Heart left ventricle (tissue), 16 donors: ENCODE measurements at regions not wholly inside any gene's neighbourhood (a gene's known extent, or its start where the extent isn't known, plus 50 kb on each side); places are given as distances from the start of the nearest gene placed in this dataset.

Experiments used
- ATAC-seq, 4 donors: fragments of 200-7000 bp; cut with Tn5 transposase; one replicate each; pipeline ENCODE4 v1.9.1; 2020 to 2022; ENCODE audit warnings: moderate library complexity in 4 of 4, mild to moderate bottlenecking in 3 of 4, moderate number of reproducible peaks in 1 of 4
- DNase-seq, 5 donors: peaks; one replicate each; pipeline ENCODE4 v3.0.0-alpha.2; 2020
- H3K27ac ChIP-seq, 12 donors: fragments of 200-600 bp; sonication (generic) in 4 of 12; one replicate each; pipeline versions ENCODE4 v1.5.0 to v1.8.0; 2016 to 2022; ENCODE audit warnings: mild to moderate bottlenecking in 2 of 12
- H3K27me3 ChIP-seq, 9 donors: fragments of 200-600 bp; sonication (generic) in 2 of 9; one replicate each; pipeline versions ENCODE4 v1.5.1 to v1.8.0; 2016 to 2022; ENCODE audit warnings: mild to moderate bottlenecking in 3 of 9
- H3K36me3 ChIP-seq, 9 donors: fragments of 200-600 bp; sonication (generic) in 2 of 9; one replicate each; pipeline versions ENCODE4 v1.5.0 to v1.8.0; 2018 to 2022; ENCODE audit warnings: mild to moderate bottlenecking in 2 of 9
- H3K4me1 ChIP-seq, 12 donors: fragments of 200-600 bp; sonication (generic) in 4 of 12; one replicate each; pipeline versions ENCODE4 v1.5.0 to v1.8.0; 2016 to 2022; ENCODE audit warnings: mild to moderate bottlenecking in 3 of 12
- H3K4me3 ChIP-seq, 12 donors: fragments of 200-600 bp; sonication (generic) in 4 of 12; one replicate each; pipeline versions ENCODE4 v1.5.0 to v1.8.0; 2017 to 2022; ENCODE audit warnings: mild to moderate bottlenecking in 9 of 12, moderate library complexity in 4 of 12
- H3K9me3 ChIP-seq, 12 donors: fragments of 200-600 bp; sonication (generic) in 4 of 12; one replicate each; pipeline versions ENCODE4 v1.5.0 to v1.8.0; 2016 to 2022; ENCODE audit warnings: mild to moderate bottlenecking in 1 of 12
- CTCF ChIP-seq, 12 donors: fragments of 200-600 bp; sonication (generic) in 4 of 12; IDR thresholded peaks; one replicate each; pipeline versions ENCODE4 v1.5.0 to v1.8.0; 2018 to 2022; ENCODE audit warnings: antibody characterized with exemption in 12 of 12, mild to moderate bottlenecking in 5 of 12
- POLR2A ChIP-seq, 2 donors: fragments of 450-650 bp; IDR thresholded peaks; one replicate each; pipeline ENCODE4 v1.6.1; 2017; ENCODE audit warnings: antibody characterized with exemption in 2 of 2, mild to moderate bottlenecking in 2 of 2, moderate library complexity in 2 of 2
- WGBS, 4 donors: extraction: QIAGEN DNeasy Blood & Tissue Kit in 2 of 4; methylation state at CpG; one replicate each; pipeline versions ENCODE4 v1.1.5 to v1.1.7; 2013 to 2018; 5-methylcytosine and 5-hydroxymethylcytosine counted together
- intact Hi-C, 10 donors: fragments of 100-400 bp; cut with DNase I; formaldehyde crosslinking; loops; one replicate each; pipeline versions ENCODE4 v1.11.1 to v1.14.2; 2022
- donor health status: ischemic (EF 13 %, LVEDD 7.1; RV severe dilation, severe dysfunction).
- donor health status: healthy with polysubstance abuse.
- donor health status: DM: no; HTN: yes; CAD: no.
- donor health status: DM: no; HTN: no; CAD: no.
- donor health status: ischemic (EF 25% LVEDD 6.9; RV normal size, moderate dysfunction).
- donor health status: ischemic (EF 25% LVEDD 5.7; RV mildly dilated, moderate dysfunction).
- donor health status: healthy.
- donor health status: DM: yes; HTN: yes; CAD: no.
- donor health status: ischemic (EF 35%, LVEDD 5.7; RV mildly dilated, moderate dysfunction).
- donor health status: nonischemic (EF 11% LVEDD 7.7; RV severe dilation, severe dysfunction).
- donor health status: DM: yes; HTN: yes; CAD: no.
- donor health status: PGD.
- donor health status: ischemic (EF 29% LVEDD 5.4; RV normal size, mild dysfunction).
- donor health status: nonischemic (EF 23%, LVEDD 6.1; RV moderate dilation, normal function).

GRCh38 chr13:88144580-88144979 lies 473.4 kb downstream of the SLITRK5 start:
- H3K4me3 ChIP-seq, result no peak overlapping the region
- H3K27me3 ChIP-seq, result no peaks in the 10 kb centered on the region
- intact Hi-C loops, result no loop called here
- TF ChIP-seq CTCF (IDR thresholded peaks at IDR 0.05) (no peak), POLR2A (IDR thresholded peaks at IDR 0.05) (no peak)
- H3K36me3 ChIP-seq, result no peaks in the 10 kb centered on the region
- 87 to 89% (median 87%) methylated on average over 7 to 8 of the region's 8 CpGs for WGBS, 4 donors
- H3K9me3 ChIP-seq, result no peaks in the 10 kb centered on the region
- DNase-seq, result no peak
- ATAC-seq, result no peak
- no peaks in the 10 kb centered on the region for H3K4me1 ChIP-seq
- no peak overlapping the region for H3K27ac ChIP-seq

GRCh38 chr13:88153353-88153752 lies 482.2 kb downstream of the SLITRK5 start:
- Histone ChIP-seq H3K9me3 (no peaks in the 10 kb centered on the region), H3K4me1 (no peaks in the 10 kb centered on the region), H3K27me3 (no peaks in the 10 kb centered on the region), H3K4me3 (no peak overlapping the region), H3K36me3 (no peaks in the 10 kb centered on the region), H3K27ac (no peak overlapping the region)
- intact Hi-C loops, result no loop called here
- 80 to 87% (median 85%) methylated on average over 8 of the region's 8 CpGs for WGBS, 4 donors
- TF ChIP-seq CTCF (IDR thresholded peaks at IDR 0.05) (no peak), POLR2A (IDR thresholded peaks at IDR 0.05) (no peak)
- no peak for ATAC-seq
- no peak for DNase-seq

GRCh38 chr13:88154001-88154400 lies 482.8 kb downstream of the SLITRK5 start:
- Histone ChIP-seq H3K4me3 (no peak overlapping the region), H3K27me3 (no peaks in the 10 kb centered on the region), H3K36me3 (no peaks in the 10 kb centered on the region), H3K9me3 (no peaks in the 10 kb centered on the region), H3K4me1 (no peaks in the 10 kb centered on the region), H3K27ac (no peak overlapping the region)
- 94 to 96% (median 95%) methylated on average over 2 of the region's 2 CpGs for WGBS, 4 donors
- TF ChIP-seq CTCF (IDR thresholded peaks at IDR 0.05), result no peak
- TF ChIP-seq POLR2A (IDR thresholded peaks at IDR 0.05), result no peak
- ATAC-seq, result no peak
- intact Hi-C loops, result no loop called here
- DNase-seq, result no peak

GRCh38 chr13:88162076-88162702 lies 491.0 kb downstream of the SLITRK5 start:
- no peak for DNase-seq
- intact Hi-C loops, result no loop called here
- peaks cover 0 to 5% (median 0%) of the 10 kb centered on the region in 12 donors for H3K9me3 ChIP-seq
- H3K4me3 ChIP-seq, result no peak overlapping the region
- H3K36me3 ChIP-seq, result no peaks in the 10 kb centered on the region
- no peaks in the 10 kb centered on the region for H3K4me1 ChIP-seq
- no peak for ATAC-seq
- no peaks in the 10 kb centered on the region for H3K27me3 ChIP-seq
- H3K27ac ChIP-seq, result no peak overlapping the region
- WGBS, 4 donors, result 53 to 68% (median 58%) methylated on average over 2 of the region's 2 CpGs
- TF ChIP-seq CTCF (IDR thresholded peaks at IDR 0.05) (no peak), POLR2A (IDR thresholded peaks at IDR 0.05) (no peak)
